ENCODE measurements at regions not wholly inside any gene's neighbourhood (a gene's known extent, or its start where the extent isn't known, plus 50 kb on each side); places are given as distances from the start of the nearest gene placed in this dataset.
A peak's percentile ranks its signal among the peaks of the same experiment; 100 is the strongest.
"Not testable (repeated sequence)": the region's sequence is repeated elsewhere in the genome, so short reads cannot be mapped to it uniquely, and the experiment has no call there.

DNA sequence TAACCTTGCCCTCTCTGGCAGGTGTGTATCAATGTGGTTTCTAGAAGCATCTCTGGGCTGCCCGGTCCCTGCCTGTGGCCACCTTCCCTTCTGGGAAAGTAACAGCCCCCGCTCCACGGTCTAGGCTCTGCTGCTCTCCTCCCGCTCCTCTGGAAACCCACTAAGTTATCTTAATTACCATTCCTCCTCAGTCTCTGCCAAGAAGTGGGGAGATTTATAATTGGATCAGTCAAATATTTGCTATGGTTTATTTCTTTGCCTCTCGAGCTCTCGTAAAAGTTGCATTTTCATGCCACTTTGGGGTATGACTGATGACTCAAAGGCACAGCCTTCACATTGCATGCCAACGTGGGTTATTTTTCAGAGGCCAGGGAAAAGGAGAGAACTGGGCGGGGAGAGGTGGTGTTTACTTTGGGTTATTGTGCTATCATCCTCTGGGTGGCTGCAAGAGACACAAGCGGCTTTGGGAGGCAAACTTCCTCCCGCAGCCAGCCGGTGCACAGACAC is 205.3 kb upstream of the WWC1 start:
- peak; percentile 65 for DNase-seq

DNA sequence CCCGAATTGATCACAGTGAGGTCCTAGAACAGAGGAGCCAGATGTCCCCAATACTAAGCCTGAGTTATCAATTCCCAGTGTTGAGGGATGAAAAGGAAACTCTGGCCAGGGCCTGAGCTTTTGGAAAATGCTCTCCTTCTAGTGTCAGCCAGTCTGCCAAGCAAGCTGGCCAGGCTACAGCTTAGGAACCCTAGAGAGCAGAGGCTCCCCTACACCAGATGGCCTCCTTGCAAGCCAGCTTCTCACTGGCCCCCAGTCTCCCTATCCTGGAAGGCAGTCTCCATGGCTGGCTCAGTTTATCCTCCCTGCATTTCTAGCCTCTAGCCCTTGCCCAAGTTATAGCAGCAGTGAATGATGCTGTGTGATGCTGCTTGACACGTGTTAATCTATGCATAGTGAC is 204.7 kb upstream of the WWC1 start:
- no peak for DNase-seq

DNA sequence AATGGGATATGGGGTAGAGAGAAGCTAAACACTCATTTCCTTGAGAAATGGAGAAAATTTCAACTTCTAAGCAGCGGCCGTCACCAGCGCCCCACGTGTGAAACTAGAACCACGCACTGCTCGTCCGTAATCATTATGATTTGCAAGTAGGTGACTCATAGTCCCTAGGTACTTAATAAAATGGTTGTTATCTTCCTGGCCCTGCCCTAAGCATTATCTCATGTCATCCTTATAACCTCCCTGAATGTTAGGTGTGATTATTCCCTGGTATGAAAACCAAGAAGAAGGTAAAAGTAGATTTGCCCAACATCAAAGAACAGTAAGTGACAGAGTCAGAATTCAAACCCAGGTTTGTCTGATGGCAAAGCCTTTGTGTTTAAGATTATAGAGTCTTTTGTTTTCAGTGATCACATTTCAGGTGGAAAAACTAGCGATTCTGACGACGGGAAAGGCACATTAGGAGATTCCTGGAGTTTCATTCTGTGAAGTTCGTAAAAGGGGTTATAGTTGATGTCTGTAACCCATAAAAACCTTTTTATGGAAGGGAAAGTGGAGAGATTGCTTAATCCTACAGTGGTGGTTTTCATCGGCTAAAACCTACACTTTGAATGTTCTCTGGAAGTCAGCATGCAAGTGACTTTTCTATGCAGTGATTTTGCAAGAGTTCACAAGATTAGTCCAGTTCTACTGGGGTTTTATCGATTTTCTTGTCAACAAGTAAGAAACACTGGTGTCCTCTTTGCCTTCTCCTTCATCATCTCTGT is 202.9 kb upstream of the WWC1 start:
- no peak for DNase-seq

DNA sequence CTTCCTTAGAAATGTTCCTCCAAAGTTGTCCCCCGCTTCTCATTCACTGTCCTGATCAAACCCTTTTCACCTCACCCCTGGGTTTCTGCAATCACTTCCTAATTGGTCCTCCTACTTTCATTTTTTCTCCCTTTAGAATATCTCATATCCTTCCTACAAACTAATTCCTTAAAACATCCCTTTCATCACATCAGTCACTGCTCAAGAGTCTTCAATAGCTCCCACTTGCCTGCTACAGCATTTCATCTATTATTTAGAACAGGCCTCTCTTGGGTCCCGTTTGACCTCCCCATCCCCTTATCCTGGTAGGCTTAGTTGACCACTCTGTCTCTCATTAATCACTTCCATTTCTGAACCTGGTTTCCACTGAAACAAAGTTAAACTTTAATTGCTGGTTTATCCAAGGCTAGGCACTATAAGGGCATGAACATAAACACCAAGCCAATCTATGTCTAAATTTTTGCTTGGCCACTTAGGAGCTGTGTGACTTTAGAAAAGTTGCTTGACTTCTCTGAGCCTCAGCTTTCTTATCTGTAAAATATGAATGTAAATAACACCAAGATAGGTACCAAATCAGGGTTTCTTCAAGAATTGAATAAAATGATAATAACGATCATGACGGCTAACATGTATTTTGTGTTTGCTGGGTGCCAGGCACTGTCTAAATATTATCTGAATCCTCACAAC is 202.1 kb upstream of the WWC1 start:
- no peak for DNase-seq

DNA sequence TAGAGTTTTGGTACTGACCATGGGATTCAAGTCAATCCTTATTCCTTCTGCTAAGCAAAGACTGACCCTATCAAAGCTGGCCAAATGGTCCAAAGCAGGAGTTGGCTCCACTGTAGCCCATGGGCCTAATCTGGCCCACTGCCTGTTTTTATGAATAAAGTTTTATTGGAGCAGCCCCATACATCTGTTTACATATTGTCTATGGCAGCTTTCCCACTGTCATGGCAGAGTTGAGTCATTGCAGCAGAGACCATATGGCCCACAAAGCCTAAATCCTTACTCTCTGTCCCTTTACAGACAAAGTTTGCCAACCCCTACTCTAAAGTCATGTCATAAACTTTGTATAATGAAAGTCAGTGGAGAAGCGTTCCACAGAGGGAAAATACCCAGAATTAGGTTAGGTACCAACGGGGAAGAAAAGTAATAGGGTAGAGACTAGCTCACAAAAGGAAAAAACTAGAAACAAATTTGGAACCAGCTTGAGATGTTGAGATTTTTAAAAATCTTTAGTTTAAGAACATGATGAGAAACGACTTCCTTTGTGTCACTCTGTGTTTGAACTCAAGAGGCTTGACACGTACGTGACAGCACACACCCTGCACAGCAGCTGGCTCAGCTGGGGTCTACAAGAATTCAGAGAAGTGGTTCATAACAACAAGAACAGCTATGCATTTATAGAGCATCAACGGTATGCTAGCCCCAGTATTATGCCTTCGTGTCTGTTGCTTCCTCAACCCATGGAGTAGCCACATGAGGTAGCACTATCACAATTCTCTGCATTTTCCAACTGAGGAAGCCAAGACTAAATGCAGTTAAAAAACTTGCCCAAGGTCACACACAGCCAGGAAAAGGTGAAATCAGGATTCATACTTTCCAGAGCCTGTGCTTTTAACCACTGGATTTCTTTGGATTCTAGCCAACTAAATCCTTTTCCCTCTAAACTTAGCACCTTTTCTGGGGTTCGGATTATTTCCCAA is 198.9 kb upstream of the WWC1 start:
- no peak for DNase-seq

DNA sequence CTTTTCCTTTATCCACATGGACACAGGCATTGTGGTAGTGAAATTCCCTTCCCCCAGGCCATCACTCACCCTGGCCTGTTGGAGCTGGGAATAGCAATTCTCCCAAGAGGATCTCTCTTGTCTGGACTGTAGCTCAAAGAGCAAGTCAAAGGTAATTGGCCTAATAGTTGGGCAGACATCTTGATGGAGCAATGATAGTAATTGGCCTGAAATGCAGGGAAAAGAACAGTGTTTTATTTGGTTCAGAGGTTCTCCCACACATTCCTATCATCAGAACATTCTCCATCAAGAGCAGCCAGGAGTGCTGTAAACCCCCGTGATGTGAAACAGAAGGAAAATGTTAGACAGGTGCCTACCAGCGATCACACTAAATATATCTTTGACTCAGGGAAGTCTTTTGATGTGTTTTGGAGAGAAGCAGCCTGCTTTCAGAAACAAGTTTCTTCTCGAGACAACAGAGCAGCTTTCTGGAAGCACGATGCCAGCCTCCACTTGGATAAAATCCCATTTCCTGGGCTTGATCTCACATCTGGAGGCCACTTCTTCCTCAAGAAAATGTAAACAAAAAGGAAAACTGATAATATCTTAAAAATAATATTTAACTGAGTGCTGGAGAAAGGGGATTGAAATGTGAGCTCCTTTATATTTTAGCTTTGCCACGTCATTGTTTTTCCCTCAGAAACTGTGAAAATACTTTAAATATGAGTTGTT is 198.1 kb upstream of the WWC1 start:
- DNase-seq, result no peak

DNA sequence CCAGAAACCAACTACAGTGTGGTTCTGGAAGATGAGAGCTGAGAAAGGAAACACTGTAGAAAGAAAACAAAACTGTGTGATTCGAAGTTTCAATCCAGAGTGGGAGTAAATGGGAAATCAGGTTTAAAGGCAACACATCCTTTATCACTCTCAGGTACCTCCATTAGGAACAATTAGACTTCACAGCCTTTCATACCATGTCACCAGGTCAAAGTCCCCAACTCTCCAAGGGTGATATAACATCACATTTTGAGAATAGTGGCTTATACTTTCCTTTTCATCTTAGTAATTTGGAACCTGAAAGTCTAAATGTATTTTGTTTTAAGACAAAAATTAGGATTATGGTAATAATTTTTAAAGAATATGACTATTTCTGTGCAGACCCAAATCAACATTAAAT is 194.9 kb upstream of the WWC1 start:
- DNase-seq, result no peak

DNA sequence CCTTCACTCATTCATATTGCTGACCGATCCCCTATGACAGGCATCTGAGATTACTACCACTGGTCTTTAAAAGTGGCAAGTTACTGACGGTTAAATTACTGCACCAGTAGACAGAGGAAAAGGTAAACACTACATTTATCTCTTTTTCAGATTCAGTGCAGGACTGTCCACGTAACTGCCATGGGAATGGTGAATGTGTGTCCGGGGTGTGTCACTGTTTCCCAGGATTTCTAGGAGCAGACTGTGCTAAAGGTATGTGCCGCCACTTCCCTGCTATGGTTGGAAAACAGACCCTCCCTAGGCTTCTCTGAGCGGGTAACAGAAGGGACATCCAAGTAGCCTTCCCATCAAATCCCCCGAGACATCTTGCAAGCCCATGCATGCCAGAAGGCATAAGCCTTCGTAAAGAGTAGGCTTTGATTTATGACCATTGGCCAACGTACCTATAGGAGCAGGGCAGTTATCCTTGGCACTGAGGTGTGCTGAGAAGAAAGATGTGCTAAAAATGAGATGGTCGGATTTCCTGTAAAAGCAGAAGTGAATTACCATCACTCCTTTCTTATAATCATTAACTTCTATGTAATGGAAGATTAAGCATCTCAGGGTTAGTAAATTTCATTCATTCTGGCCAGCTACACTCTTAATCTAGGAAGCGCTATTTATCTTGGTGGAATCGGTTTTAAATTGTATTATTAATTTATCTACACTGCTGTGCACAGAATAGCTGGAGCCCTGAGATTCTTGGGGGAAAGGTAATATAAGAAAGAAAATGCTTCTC is 193.4 kb upstream of the WWC1 start:
- no peak for DNase-seq

DNA sequence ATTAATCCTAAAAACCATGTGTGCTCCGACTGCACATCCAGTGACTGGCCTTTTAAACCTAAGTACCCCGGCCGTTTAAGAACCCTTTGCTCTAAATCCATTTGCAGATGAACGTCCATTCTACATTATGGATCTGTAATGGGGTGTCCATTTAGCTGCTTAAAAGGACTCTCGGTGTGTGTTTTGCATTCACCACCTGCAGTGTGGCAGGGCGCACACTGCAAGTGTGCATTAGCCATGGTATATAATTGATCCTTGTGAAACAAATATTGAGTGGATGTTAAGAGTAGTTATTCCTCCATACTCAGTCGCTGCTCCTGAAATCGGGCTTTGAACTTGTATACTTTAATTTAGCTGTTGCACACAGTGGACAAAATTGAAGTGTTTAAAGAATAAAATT is 190.1 kb upstream of the WWC1 start:
- no peak for DNase-seq

DNA sequence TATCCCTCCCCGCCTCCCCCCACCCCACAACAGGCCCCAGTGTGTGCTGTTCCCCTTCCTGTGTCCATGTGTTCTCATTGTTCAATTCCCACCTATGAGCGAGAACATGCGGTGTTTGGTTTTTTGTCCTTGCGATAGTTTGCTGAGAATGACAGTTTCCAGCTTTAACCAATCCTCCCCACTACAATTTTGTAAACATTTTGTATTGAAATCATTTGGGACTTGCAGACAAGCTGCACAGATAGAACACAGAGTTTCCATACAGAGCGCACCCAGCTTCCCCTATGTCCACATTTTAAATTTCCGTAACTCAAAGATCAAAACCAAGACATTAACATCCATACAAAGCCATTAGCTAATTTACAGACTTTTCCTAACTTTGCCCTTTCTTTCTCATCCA is 188.4 kb upstream of the WWC1 start:
- DNase-seq, result not testable (repeated sequence)

DNA sequence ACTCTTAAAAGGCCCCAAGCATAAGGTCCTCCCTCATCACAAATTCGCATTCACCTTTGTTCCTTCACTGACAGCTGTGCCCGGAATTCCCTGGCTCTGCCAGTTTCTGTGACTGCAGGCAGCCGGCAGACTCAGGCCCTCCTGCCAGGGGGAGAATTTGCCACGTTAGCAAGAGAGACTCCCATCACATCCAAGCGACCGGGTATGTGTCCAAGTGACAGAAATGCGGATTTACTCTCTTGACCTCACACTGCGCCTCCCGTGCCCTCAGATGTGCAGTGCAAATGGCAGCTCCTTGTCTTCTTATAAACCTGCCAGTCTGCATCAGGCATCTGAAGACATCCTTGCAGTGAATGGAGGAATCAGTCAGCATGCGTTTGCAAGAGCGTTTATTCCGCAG is 187.1 kb upstream of the WWC1 start:
- DNase-seq, result no peak

DNA sequence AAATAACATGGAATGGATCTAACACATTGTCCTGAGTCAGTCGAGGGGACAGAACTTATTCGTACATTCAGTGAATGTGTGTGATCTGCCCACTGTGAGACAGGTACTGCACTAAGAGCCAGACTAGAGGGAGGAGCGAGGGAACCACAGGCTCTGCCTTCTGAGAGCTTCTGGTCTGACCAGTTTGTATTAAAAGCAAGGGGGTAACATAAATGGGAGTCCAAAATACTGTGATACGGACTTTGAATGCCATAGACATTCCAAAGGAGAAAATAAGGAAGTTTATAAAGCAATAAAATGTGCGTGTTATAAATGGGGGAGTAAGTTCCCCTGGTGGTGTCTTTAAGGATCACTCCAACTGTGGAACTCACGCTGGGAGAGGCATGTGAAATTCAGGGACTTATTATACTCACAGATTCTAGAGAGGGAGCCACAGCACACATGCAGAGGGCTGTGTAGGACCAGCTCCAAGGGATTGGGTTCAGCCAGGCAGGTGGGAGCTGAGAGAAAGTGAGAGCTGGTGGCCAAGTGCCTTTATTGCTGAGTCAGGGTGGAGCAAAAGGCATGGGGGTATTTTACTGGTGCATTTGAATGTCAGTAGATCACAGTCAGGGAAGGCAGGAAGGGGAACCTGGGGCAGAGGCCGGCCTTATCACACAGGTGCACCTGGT is 186.5 kb upstream of the WWC1 start:
- DNase-seq, result no peak

DNA sequence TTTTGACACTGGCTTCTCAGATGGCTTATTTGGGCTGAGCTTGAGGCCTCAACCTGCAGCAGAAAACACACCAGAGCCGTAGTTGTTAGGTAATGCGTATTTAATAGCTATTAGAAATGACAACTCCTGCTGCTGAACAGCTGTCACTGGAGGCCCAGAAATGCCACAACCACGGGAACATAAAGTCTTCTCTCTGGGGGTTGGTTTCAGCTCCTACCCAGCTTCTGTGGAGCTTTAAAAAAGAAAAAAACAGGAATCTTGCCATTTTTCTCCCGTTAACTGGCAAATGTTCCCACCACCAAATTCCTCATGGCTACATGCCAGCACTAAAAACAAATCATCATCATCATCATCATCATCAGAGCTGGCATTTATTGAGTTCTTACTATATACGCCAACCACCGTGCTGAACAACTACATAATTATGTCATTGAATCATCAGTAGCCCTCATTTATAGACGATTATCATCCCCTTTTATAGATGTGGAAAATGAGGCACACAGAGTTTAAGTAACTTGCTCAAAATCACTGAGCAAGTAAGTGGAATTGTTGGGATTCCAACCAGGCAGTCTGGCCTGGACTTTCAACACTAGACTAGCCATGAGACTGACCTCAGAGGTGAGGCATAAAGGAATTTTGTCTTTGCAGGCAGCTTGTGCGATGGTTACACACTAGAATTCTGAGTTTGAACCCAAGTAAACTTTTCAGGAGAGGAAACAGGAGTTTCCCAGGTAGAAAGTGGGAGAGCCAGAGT is 185.3 kb upstream of the WWC1 start:
- DNase-seq, result no peak

DNA sequence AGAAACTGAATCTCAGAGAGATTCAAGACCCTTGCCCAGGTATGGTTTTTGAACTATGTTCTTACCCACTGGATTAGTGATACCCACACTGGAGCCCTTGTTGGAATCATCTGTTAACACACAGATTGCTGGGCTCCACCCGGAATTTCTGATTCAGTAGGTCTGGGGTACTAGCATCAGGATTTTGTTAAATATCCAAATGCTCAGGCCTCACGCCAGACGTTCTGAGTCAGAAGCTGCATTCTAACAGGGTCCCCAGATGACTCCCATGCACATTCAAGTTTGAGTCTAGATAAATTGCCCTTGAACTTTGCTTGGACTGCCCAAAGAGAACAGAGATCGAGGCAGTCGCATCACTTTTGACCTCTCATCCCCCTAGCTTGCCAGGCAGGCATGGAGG is 182.0 kb upstream of the WWC1 start:
- no peak for DNase-seq

DNA sequence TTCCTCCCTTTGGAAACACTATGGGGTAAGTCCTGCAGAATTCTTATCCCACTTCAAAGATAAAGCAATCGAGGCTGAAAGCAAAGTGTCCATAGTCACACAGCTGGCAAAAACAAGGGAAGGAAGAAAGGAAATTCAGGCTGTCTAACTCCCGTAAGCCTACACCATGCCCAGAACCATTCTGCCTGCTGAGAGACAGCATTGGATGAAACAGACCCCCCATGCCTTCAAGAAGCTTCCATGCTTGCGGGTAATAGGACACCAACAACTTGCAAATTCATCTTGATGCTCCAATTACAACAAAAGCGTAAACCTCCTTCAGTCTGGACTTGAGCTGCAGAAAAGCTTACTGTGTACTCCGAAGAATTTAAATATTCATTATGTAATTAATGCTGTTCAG is 181.1 kb upstream of the WWC1 start:
- no peak for DNase-seq

DNA sequence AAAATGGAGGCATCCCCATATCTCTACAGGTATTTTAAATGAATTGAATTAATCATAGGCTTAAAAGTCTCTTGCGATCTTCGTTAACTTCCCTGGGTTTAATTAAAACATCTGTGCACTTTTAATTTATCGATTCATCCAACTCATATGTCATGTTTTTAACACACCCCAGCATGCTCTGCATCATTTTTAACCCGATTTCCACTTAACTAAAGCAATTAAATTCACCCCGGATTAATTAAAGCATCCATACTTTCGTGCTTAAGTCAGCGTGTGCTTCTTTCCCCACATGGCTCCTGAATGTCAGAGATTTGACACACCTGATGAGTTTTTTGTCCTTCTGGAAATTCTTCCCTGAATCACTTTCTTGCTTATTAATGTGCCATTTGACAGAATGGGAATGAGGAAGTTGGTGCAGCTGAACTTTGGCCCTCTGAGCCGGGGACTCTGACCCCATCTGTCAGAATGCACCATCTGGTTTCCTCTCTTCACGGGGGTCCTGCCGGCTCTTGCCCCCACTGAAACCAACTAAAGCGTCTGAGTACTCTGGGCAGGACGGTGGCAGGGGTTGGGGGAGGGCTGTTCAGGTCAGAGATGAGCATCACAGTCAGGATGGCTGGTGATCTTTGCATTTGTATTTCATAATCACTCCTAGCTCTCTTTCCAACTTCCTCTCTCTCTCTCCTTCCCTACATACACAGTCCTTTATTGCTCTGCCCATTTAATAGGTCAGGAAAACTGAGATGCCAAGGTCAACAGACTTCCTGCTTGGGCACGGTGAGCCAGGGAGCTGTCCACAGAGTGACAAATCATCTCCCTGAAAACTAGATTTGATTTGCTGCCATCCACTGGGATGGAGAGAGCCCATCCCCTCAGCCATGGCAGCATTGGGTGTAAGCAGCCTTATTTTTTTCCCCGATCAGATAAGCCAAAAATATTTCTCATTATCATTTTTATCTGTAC is 180.3 kb upstream of the WWC1 start:
- no peak for DNase-seq

DNA sequence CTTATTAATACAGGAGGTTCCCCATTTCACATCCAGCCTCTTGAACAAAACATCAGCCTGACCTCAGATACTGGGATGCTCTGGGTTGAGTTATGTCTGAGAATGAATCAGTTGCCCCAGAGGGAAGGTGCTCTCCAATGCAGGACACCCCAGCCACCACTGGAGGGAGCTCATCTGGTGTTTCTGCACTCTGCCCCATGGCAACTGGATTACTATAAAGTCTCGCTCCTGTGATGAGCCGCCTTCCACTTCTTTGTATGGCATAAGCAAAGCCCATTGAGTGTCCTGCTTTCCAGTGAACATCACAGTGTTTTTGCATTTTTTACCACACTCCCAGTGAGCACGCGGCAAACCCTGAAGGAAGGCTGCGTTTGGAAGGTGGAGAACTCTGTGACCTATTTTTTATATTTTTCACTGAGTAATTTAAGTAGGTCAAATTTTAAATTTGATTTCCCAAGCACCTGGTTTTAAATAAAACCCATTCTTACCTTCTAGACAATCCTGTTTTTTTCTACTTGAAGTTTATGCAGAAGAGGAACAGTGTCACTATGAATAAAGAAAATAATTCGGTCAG is 176.9 kb upstream of the WWC1 start:
- no peak for DNase-seq

DNA sequence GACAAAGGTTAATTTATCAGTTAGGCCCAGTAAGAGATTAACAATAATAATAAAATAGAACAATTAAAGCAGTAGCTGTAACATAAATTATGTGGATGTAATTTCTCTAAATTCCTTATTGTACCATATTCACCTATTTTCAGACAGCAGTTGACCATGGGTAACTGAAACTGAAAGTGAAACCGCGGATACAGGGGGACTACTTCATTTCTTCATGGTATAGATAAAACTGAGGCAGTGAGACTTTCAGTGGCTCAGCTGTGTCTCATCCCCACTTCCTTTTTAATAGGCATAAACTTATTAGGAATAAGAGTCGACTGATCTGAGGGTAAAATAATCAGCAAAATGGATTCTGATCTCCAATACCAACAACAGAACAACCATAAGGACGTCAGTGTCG is 174.0 kb upstream of the WWC1 start:
- no peak for DNase-seq
